ENCODE measurements at regions not wholly inside any gene's neighbourhood (a gene's known extent, or its start where the extent isn't known, plus 50 kb on each side); places are given as distances from the start of the nearest gene placed in this dataset.
"Not testable (repeated sequence)": the region's sequence is repeated elsewhere in the genome, so short reads cannot be mapped to it uniquely, and the experiment has no call there.

DNA sequence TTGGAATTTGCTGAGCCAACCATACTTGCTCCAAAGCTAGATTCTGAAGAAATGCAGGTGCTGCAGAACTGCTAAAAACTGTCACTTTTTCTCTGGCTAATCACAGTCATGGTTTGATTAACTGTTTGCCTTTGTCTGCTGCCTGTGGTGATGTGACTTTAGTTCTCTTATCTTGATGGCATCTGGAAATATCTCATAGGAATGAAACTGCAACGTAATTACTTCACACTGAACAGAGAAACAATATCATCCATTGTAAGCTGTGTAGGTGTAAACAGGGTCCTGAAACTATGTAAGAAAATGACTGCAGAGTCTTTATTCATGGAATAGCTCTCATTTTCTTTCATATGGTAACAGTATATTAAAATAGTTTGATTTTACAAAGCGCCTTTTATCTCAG, 721.9 kb upstream of the HS3ST5 start:
- Mint-ChIP-seq H3K27ac (ENCODE audit: unreplicated experiment) (no peak overlapping the region), H3K4me3 (ENCODE audit: unreplicated experiment) (no peak overlapping the region), H3K4me1 (ENCODE audit: unreplicated experiment) (no peaks in the 10 kb centered on the region), H3K27me3 (ENCODE audit: unreplicated experiment) (no peaks in the 10 kb centered on the region), H3K9me3 (ENCODE audit: unreplicated experiment) (no peaks in the 10 kb centered on the region), H3K36me3 (ENCODE audit: low read depth, unreplicated experiment) (no peaks in the 10 kb centered on the region)
- TF ChIP-seq, protein P1, sequence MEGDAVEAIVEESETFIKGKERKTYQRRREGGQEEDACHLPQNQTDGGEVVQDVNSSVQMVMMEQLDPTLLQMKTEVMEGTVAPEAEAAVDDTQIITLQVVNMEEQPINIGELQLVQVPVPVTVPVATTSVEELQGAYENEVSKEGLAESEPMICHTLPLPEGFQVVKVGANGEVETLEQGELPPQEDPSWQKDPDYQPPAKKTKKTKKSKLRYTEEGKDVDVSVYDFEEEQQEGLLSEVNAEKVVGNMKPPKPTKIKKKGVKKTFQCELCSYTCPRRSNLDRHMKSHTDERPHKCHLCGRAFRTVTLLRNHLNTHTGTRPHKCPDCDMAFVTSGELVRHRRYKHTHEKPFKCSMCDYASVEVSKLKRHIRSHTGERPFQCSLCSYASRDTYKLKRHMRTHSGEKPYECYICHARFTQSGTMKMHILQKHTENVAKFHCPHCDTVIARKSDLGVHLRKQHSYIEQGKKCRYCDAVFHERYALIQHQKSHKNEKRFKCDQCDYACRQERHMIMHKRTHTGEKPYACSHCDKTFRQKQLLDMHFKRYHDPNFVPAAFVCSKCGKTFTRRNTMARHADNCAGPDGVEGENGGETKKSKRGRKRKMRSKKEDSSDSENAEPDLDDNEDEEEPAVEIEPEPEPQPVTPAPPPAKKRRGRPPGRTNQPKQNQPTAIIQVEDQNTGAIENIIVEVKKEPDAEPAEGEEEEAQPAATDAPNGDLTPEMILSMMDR (IDR thresholded peaks at IDR 0.05; ENCODE audit: unreplicated experiment) = no peak
- no peak for DNase-seq (ENCODE audit: low spot score)

DNA sequence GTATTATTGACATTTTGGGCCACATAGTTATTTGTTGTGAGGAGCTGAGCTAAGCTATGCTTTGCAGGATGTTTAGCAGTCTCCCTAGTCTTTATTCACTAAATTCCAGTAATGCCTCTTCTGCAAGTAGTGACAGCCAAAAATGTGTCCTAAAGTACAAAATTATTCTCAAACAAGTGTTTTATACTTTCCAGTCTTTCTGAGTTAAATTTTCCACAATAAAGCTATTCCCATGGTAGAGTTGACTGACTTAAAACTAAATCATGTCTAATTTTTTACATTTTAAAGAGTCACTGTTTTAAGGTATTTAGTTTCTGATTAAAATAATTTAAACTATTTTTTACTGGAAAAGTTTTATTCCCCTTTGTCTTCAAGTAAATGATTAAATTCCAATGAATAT, 717.8 kb upstream of the HS3ST5 start:
- Mint-ChIP-seq H3K27me3 (ENCODE audit: unreplicated experiment) (no peaks in the 10 kb centered on the region), H3K4me1 (ENCODE audit: unreplicated experiment) (no peaks in the 10 kb centered on the region), H3K4me3 (ENCODE audit: unreplicated experiment) (no peak overlapping the region), H3K36me3 (ENCODE audit: low read depth, unreplicated experiment) (no peaks in the 10 kb centered on the region), H3K27ac (ENCODE audit: unreplicated experiment) (no peak overlapping the region), H3K9me3 (ENCODE audit: unreplicated experiment) (no peaks in the 10 kb centered on the region)
- TF ChIP-seq, protein P1 (IDR thresholded peaks at IDR 0.05; ENCODE audit: unreplicated experiment) = no peak
- DNase-seq (ENCODE audit: low spot score) = no peak

DNA sequence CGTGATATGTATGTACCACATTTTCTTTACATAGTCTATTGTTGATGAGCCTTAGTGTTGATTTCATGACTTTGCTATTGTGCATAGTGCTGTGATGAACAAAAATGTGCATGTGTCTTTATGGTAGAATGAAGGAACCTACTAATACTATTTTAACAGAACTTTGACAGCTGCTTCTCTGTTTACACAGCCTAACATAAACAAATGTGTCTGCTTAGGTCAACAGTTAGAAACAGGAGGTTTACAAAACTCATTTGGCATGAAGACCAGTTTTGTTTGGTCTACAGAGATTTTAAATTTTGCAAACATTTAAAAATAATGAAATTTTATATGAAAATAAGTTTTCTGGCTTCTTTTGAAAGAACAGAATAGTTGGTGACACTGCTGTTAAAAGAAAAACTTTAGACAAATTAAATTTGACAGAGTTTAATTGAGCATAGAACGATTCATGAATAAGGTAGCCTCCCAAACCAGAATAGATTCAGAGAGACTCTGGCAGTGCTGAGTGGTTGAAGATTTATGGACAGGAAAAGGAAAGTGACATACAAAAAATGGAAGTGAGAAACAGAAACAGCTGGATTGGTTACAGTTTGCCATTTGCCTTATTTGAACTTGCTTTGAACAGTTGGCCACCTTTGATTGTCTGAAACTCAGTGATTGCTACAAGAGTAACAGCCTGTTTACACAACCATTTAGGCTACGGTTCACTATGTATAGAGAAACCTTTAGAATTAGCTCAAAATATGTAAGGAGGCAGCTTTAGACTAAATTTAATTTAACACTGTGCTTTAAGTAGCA, 715.8 kb upstream of the HS3ST5 start:
- no peak overlapping the region for H3K4me3 Mint-ChIP-seq (ENCODE audit: unreplicated experiment)
- H3K9me3 Mint-ChIP-seq (ENCODE audit: unreplicated experiment) = no peaks in the 10 kb centered on the region
- H3K27ac Mint-ChIP-seq (ENCODE audit: unreplicated experiment) = no peak overlapping the region
- no peaks in the 10 kb centered on the region for H3K36me3 Mint-ChIP-seq (ENCODE audit: low read depth, unreplicated experiment)
- no peak for DNase-seq (ENCODE audit: low spot score)
- no peaks in the 10 kb centered on the region for H3K27me3 Mint-ChIP-seq (ENCODE audit: unreplicated experiment)
- TF ChIP-seq, protein P1 (IDR thresholded peaks at IDR 0.05; ENCODE audit: unreplicated experiment) = no peak
- H3K4me1 Mint-ChIP-seq (ENCODE audit: unreplicated experiment) = no peaks in the 10 kb centered on the region

DNA sequence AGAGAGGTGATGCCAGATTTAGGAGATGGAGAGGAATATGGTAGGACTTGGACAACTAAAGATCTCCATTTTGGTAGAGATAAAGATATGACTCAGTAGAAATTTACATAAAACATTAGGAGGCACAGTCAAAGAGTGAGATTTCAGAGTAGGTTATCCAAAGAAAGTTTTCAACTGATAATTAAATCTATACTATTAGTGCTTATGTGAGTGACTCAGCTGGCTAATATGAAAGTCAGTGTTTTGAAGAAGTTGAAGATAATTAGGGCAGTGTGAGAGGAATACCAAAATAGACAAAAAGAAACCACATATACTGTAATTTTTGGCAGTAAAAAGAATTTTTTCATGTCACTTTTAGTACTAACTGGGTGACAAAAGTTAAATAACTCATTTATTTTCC, 712.8 kb upstream of the HS3ST5 start:
- Mint-ChIP-seq H3K36me3 (ENCODE audit: low read depth, unreplicated experiment) (no peaks in the 10 kb centered on the region), H3K4me3 (ENCODE audit: unreplicated experiment) (no peak overlapping the region), H3K9me3 (ENCODE audit: unreplicated experiment) (no peaks in the 10 kb centered on the region), H3K27ac (ENCODE audit: unreplicated experiment) (no peak overlapping the region), H3K4me1 (ENCODE audit: unreplicated experiment) (no peaks in the 10 kb centered on the region), H3K27me3 (ENCODE audit: unreplicated experiment) (no peaks in the 10 kb centered on the region)
- TF ChIP-seq, protein P1 (IDR thresholded peaks at IDR 0.05; ENCODE audit: unreplicated experiment) = no peak
- DNase-seq (ENCODE audit: low spot score) = no peak

DNA sequence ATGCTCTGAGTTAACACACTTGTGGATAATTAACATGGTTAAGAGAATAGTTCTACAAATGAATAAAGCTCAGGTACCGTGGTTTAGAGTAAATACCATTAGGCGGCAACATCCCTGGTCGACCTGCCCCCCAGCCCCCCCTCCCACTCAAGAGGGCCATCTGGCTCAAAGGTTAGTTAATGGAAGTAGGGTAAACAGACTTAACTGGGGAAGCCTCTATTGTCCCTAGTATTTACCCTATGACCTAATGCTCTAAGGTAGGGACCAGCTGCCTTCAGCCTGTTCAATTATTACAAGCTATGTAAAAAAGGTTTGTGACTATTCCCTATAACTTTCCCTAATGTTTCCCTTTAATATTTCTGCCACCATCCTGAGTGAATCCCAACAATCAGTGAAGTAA, 711.4 kb upstream of the HS3ST5 start:
- H3K4me3 Mint-ChIP-seq (ENCODE audit: unreplicated experiment); H3K4me1 Mint-ChIP-seq (ENCODE audit: unreplicated experiment); H3K36me3 Mint-ChIP-seq (ENCODE audit: low read depth, unreplicated experiment); DNase-seq (ENCODE audit: low spot score); H3K9me3 Mint-ChIP-seq (ENCODE audit: unreplicated experiment); H3K27me3 Mint-ChIP-seq (ENCODE audit: unreplicated experiment); H3K27ac Mint-ChIP-seq (ENCODE audit: unreplicated experiment): not testable (repeated sequence)

Data from endothelial cell (in vitro differentiated cells).